HG02840 (cell line): ENCODE measurements at regions not wholly inside any gene's neighbourhood (a gene's known extent, or its start where the extent isn't known, plus 50 kb on each side); places are given as distances from the start of the nearest gene placed in this dataset.
"Not testable (repeated sequence)": the region's sequence is repeated elsewhere in the genome, so short reads cannot be mapped to it uniquely, and the experiment has no call there.

ENCODE experiments used
- ATAC-seq: cut with Tn5 transposase; IDR thresholded peaks from one replicate; pipeline ENCODE4 v1.9.1; 2021; ENCODE audit warnings: mild to moderate bottlenecking, moderate library complexity, moderate number of reproducible peaks; ENCODE audit not compliant: unreplicated experiment, low FRiP score

- ATAC-seq: no peak
These were observed 164.6 kb downstream of the AVL9 start for GRCh38 chr7:32659853-32660252.

GRCh38 chr7:32658467-32658869 lies 163.2 kb downstream of the AVL9 start:
- ATAC-seq: peak; percentile 69

- peak; percentile 52 for ATAC-seq
These were observed 162.7 kb downstream of the AVL9 start for GRCh38 chr7:32658034-32658433.

- ATAC-seq: not testable (repeated sequence)
These were observed 159.3 kb downstream of the AVL9 start for GRCh38 chr7:32654549-32654948.

- not testable (repeated sequence) for ATAC-seq
These were observed 155.1 kb downstream of the AVL9 start for GRCh38 chr7:32650356-32650755.

- no peak for ATAC-seq
These were observed 153.3 kb downstream of the AVL9 start for GRCh38 chr7:32648408-32649156.

DNA sequence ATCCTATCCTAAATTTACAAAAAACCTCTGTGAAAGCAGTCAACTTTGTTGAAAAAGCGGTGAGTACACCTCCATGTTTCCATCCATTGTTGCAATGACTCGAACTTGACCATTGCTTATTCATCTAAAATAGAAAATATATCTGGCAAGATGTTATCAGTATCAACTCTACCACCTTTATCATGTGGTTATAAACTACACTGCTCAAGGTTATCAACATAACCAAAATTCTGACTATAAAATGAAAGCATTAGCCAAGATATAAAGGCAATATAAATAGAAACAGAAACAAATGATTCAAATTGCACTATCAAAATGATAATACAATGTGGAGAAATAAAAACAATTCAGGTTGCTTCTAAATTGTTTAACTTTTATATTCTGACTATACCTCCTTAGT lies 150.0 kb downstream of the AVL9 start:
- not testable (repeated sequence) for ATAC-seq

GRCh38 chr7:32643194-32643593 lies 147.9 kb downstream of the AVL9 start:
- no peak for ATAC-seq

- peak; percentile 32 for ATAC-seq
These were observed 143.8 kb downstream of the AVL9 start for GRCh38 chr7:32639122-32639521.

- peak; percentile 76 for ATAC-seq
These were observed 143.3 kb downstream of the AVL9 start for GRCh38 chr7:32638479-32639121.
